ENCODE measurements at regions not wholly inside any gene's neighbourhood (a gene's known extent, or its start where the extent isn't known, plus 50 kb on each side); places are given as distances from the start of the nearest gene placed in this dataset.

GRCh38 chr13:80213201-80213600 is 127.7 kb downstream of the SPRY2 start (continued):
- no peak for TF ChIP-seq TCF7L2 (IDR thresholded peaks at IDR 0.05; ENCODE audit: borderline replicate concordance, extremely low read depth, insufficient read depth, insufficient read length)
- TF ChIP-seq CEBPB (IDR thresholded peaks at IDR 0.05; ENCODE audit: low read depth), result no peak
- TF ChIP-seq FOSL1 (IDR thresholded peaks at IDR 0.05; ENCODE audit: low read depth), result no peak
- TF ChIP-seq, protein P1, sequence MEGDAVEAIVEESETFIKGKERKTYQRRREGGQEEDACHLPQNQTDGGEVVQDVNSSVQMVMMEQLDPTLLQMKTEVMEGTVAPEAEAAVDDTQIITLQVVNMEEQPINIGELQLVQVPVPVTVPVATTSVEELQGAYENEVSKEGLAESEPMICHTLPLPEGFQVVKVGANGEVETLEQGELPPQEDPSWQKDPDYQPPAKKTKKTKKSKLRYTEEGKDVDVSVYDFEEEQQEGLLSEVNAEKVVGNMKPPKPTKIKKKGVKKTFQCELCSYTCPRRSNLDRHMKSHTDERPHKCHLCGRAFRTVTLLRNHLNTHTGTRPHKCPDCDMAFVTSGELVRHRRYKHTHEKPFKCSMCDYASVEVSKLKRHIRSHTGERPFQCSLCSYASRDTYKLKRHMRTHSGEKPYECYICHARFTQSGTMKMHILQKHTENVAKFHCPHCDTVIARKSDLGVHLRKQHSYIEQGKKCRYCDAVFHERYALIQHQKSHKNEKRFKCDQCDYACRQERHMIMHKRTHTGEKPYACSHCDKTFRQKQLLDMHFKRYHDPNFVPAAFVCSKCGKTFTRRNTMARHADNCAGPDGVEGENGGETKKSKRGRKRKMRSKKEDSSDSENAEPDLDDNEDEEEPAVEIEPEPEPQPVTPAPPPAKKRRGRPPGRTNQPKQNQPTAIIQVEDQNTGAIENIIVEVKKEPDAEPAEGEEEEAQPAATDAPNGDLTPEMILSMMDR (IDR thresholded peaks at IDR 0.05 in 2 of 3, conservative IDR thresholded peaks at IDR 0.05 in 1 of 3; ENCODE audit: borderline replicate concordance in 1 of 3, insufficient read depth in 1 of 3, low read depth in 2 of 3, low read length in 2 of 3), result no peak

- H3K36me3 ChIP-seq (ENCODE audit: control insufficient read depth in 1 of 2, insufficient read depth in 2 of 2, low read length in 2 of 2), result no peaks in the 10 kb centered on the region
- ATAC-seq (no peak), DNase-seq (ENCODE audit: low read depth, low spot score) (no peak)
- H3K79me2 ChIP-seq (ENCODE audit: insufficient read depth, low read length), result no peaks in the 10 kb centered on the region
- H3K4me3 ChIP-seq (replicated peaks in 1 of 2; ENCODE audit: low read depth in 1 of 2, low read length in 2 of 2), result no peak overlapping the region
- H2AFZ ChIP-seq (ENCODE audit: low read depth, low read length, poor library complexity, severe bottlenecking), result no peak overlapping the region
- H3K9ac ChIP-seq (ENCODE audit: low read length), result no peak overlapping the region
- H3K4me2 ChIP-seq (ENCODE audit: low read length), result no peak overlapping the region
- H3K9me2 ChIP-seq (ENCODE audit: insufficient read depth), result no peaks in the 10 kb centered on the region
- CTCF ChIA-PET, result no interaction called here
- H3K27me3 ChIP-seq (ENCODE audit: insufficient read depth, low read length), result no peaks in the 10 kb centered on the region
- no TSS peak for BruUV-seq (replicated peaks)
- TF ChIP-seq EZH2phosphoT487 (IDR thresholded peaks at IDR 0.05; ENCODE audit: borderline replicate concordance) (no peak), EZH2 (IDR thresholded peaks at IDR 0.05) (no peak), SP1 (IDR thresholded peaks at IDR 0.05; ENCODE audit: low read depth) (no peak), CBX3 (IDR thresholded peaks at IDR 0.05; ENCODE audit: low read depth) (no peak), RAD21 (IDR thresholded peaks at IDR 0.05; ENCODE audit: low read depth) (no peak), ELF1 (IDR thresholded peaks at IDR 0.05; ENCODE audit: borderline replicate concordance, low read depth) (no peak), JUND (IDR thresholded peaks at IDR 0.05) (no peak), EGR1 (IDR thresholded peaks at IDR 0.05; ENCODE audit: low read depth) (no peak), ATF3 (IDR thresholded peaks at IDR 0.05) (no peak)
- TF ChIP-seq, protein P1 (IDR thresholded peaks at IDR 0.05 in 2 of 3, conservative IDR thresholded peaks at IDR 0.05 in 1 of 3; ENCODE audit: borderline replicate concordance in 1 of 3, insufficient read depth in 1 of 3, low read depth in 2 of 3, low read length in 2 of 3), result no peak
- H3K4me1 ChIP-seq (ENCODE audit: control insufficient read depth in 1 of 2, insufficient read depth in 2 of 2, low read length in 2 of 2), result no peaks in the 10 kb centered on the region
- intact Hi-C loops (cut with micrococcal nuclease), result no loop called here
- RAD21 ChIA-PET (ENCODE audit: low non-redundant PET in 1 of 2, low total read pairs in 2 of 2, uncharacterized antibody in 2 of 2, unreplicated experiment in 2 of 2), result no interaction called here
- H4K20me1 ChIP-seq (ENCODE audit: insufficient read depth), result no peaks in the 10 kb centered on the region
- no peak overlapping the region for H3K27ac ChIP-seq (ENCODE audit: low read depth, low read length)
- POLR2A ChIA-PET, result no interaction called here
- no peaks in the 10 kb centered on the region for H3K9me3 ChIP-seq (ENCODE audit: control insufficient read depth in 1 of 2, insufficient read depth in 1 of 2, low read depth in 1 of 2, low read length in 2 of 2)
These were observed 129.4 kb downstream of the SPRY2 start for GRCh38 chr13:80211566-80211965.
